ENCODE measurements at regions not wholly inside any gene's neighbourhood (a gene's known extent, or its start where the extent isn't known, plus 50 kb on each side); places are given as distances from the start of the nearest gene placed in this dataset.

DNA sequence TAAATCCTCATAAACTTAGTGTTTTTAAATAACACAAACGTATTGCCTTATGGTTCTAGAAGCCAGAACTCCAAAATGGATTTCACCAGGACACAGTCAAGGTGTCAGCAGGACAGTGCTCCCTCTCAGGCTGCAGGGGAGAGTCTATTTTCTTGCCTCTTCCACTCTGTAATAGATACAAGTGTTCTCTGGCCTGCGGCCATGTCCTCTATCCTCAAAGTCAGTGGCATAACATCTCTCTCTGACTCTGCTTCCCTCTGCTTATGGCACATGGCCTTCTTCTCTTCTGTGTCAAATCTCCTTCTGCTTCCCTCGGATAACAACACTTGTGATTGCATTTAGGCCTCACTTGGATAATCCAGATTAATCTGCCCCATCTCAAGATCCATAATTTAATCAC is 129.4 kb upstream of the OR13F1 start:
- no peak for DNase-seq (ENCODE audit: low spot score)
- Histone ChIP-seq H3K27me3 (no peaks in the 10 kb centered on the region), H3K4me2 (no peak overlapping the region), H3K9ac (no peak overlapping the region), H3K9me3 (ENCODE audit: low read depth) (no peaks in the 10 kb centered on the region), H3K36me3 (no peaks in the 10 kb centered on the region), H4K20me1 (ENCODE audit: low read depth) (no peaks in the 10 kb centered on the region), H3K4me1 (no peaks in the 10 kb centered on the region), H3K27ac (no peak overlapping the region), H3K4me3 (no peak overlapping the region), H3F3A (ENCODE audit: low read depth) (no peaks in the 10 kb centered on the region), H2AFZ (replicated peaks) (no peak overlapping the region), H3K79me2 (ENCODE audit: low read depth) (no peaks in the 10 kb centered on the region)
- H3K27me3 Mint-ChIP-seq (ENCODE audit: insufficient read depth, low read depth) = peaks cover 7% of the 10 kb centered on the region
- TF ChIP-seq, protein P1, sequence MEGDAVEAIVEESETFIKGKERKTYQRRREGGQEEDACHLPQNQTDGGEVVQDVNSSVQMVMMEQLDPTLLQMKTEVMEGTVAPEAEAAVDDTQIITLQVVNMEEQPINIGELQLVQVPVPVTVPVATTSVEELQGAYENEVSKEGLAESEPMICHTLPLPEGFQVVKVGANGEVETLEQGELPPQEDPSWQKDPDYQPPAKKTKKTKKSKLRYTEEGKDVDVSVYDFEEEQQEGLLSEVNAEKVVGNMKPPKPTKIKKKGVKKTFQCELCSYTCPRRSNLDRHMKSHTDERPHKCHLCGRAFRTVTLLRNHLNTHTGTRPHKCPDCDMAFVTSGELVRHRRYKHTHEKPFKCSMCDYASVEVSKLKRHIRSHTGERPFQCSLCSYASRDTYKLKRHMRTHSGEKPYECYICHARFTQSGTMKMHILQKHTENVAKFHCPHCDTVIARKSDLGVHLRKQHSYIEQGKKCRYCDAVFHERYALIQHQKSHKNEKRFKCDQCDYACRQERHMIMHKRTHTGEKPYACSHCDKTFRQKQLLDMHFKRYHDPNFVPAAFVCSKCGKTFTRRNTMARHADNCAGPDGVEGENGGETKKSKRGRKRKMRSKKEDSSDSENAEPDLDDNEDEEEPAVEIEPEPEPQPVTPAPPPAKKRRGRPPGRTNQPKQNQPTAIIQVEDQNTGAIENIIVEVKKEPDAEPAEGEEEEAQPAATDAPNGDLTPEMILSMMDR (IDR thresholded peaks at IDR 0.05) = no peak
- TF ChIP-seq EZH2 (IDR thresholded peaks at IDR 0.05) (no peak), EZH2phosphoT487 (IDR thresholded peaks at IDR 0.05) (no peak)
- H3K36me3 Mint-ChIP-seq = no peaks in the 10 kb centered on the region
- no peaks in the 10 kb centered on the region for H3K4me1 Mint-ChIP-seq
- no peak overlapping the region for H3K27ac Mint-ChIP-seq
- H3K9me3 Mint-ChIP-seq = peaks cover 2% of the 10 kb centered on the region
- H3K4me3 Mint-ChIP-seq = no peak overlapping the region

- no peak overlapping the region for H3K4me2 ChIP-seq
- DNase-seq (ENCODE audit: low spot score) = no peak
- no peaks in the 10 kb centered on the region for H3F3A ChIP-seq (ENCODE audit: low read depth)
- no peak overlapping the region for H3K9ac ChIP-seq
- no peaks in the 10 kb centered on the region for H3K9me3 ChIP-seq (ENCODE audit: low read depth)
- no peaks in the 10 kb centered on the region for H3K4me1 ChIP-seq
- no peaks in the 10 kb centered on the region for H4K20me1 ChIP-seq (ENCODE audit: low read depth)
- Mint-ChIP-seq H3K27ac (no peak overlapping the region), H3K4me1 (no peaks in the 10 kb centered on the region), H3K36me3 (no peaks in the 10 kb centered on the region), H3K27me3 (ENCODE audit: insufficient read depth, low read depth) (no peaks in the 10 kb centered on the region), H3K9me3 (no peaks in the 10 kb centered on the region), H3K4me3 (no peak overlapping the region)
- H3K4me3 ChIP-seq = no peak overlapping the region
- no peak overlapping the region for H3K27ac ChIP-seq
- no peak overlapping the region for H2AFZ ChIP-seq (replicated peaks)
- H3K36me3 ChIP-seq = no peaks in the 10 kb centered on the region
- TF ChIP-seq EZH2 (IDR thresholded peaks at IDR 0.05) (no peak), EZH2phosphoT487 (IDR thresholded peaks at IDR 0.05) (no peak)
- TF ChIP-seq, protein P1 (IDR thresholded peaks at IDR 0.05) = no peak
- no peaks in the 10 kb centered on the region for H3K27me3 ChIP-seq
- no peaks in the 10 kb centered on the region for H3K79me2 ChIP-seq (ENCODE audit: low read depth)
Observed at GRCh38 chr9:104386013-104386412, 118.0 kb upstream of the OR13F1 start.

DNA sequence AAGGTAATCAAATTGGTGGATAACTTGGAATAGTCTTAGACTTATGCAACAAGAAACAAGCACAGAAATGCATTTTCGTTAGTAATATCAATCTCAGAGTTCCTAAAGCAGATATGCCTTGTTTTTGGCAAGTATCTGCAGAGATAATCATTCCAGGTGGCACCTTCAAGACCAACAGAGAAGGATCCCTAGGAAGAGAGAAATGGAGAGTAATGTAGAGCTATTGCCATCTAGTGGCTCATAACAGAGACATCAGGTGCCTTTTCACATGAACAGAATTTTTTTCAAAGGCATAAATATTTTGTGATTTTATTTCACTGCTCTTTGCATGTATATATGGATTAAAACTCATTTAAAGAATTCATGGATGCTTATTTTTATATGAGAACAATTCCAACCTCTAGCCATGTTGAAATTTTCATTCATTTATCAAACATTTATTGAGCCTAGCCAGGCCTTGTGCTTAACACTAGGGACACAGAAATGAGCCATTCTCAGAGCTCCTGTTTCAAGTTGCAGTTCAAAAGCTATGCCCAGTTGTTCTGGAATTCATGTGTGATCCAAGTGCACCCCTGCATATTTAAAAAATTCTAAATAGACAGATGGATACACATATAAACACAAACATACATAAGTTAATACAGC is 117.5 kb upstream of the OR13F1 start:
- no peaks in the 10 kb centered on the region for H3K9me3 ChIP-seq (ENCODE audit: low read depth)
- Mint-ChIP-seq H3K36me3 (no peaks in the 10 kb centered on the region), H3K27ac (no peak overlapping the region), H3K4me3 (no peak overlapping the region), H3K9me3 (no peaks in the 10 kb centered on the region), H3K4me1 (no peaks in the 10 kb centered on the region), H3K27me3 (ENCODE audit: insufficient read depth, low read depth) (no peaks in the 10 kb centered on the region)
- H3K9ac ChIP-seq = no peak overlapping the region
- no peaks in the 10 kb centered on the region for H4K20me1 ChIP-seq (ENCODE audit: low read depth)
- H3K27me3 ChIP-seq = no peaks in the 10 kb centered on the region
- H3K36me3 ChIP-seq = no peaks in the 10 kb centered on the region
- no peak for TF ChIP-seq EZH2 (IDR thresholded peaks at IDR 0.05)
- TF ChIP-seq, protein P1 (IDR thresholded peaks at IDR 0.05) = peak; percentile 84
- H3K27ac ChIP-seq = no peak overlapping the region
- peak; percentile 54 for DNase-seq (ENCODE audit: low spot score)
- no peaks in the 10 kb centered on the region for H3K79me2 ChIP-seq (ENCODE audit: low read depth)
- no peaks in the 10 kb centered on the region for H3F3A ChIP-seq (ENCODE audit: low read depth)
- H3K4me3 ChIP-seq = no peak overlapping the region
- H2AFZ ChIP-seq (replicated peaks) = no peak overlapping the region
- H3K4me1 ChIP-seq = no peaks in the 10 kb centered on the region
- no peak overlapping the region for H3K4me2 ChIP-seq
